ENCODE measurements at regions not wholly inside any gene's neighbourhood (a gene's known extent, or its start where the extent isn't known, plus 50 kb on each side); places are given as distances from the start of the nearest gene placed in this dataset.
"Not testable (repeated sequence)": the region's sequence is repeated elsewhere in the genome, so short reads cannot be mapped to it uniquely, and the experiment has no call there.

GRCh38 chr16:5156486-5156885 is 58.9 kb upstream of the EEF2KMT start:
- not testable (repeated sequence) for DNase-seq

GRCh38 chr16:5154006-5154405 is 56.4 kb upstream of the EEF2KMT start:
- DNase-seq = not testable (repeated sequence)

GRCh38 chr16:5151409-5151808 is 53.8 kb upstream of the EEF2KMT start:
- DNase-seq = not testable (repeated sequence)
